A204.1 (cell line): ENCODE measurements at regions not wholly inside any gene's neighbourhood (a gene's known extent, or its start where the extent isn't known, plus 50 kb on each side); places are given as distances from the start of the nearest gene placed in this dataset.
"Not testable (repeated sequence)": the region's sequence is repeated elsewhere in the genome, so short reads cannot be mapped to it uniquely, and the experiment has no call there.

Experiments
- FAIRE-seq: peaks from 2 replicates; lab custom pipeline; 2012; peaks lifted over from hg19 to GRCh38; lab: Jason Lieb, UNC

DNA sequence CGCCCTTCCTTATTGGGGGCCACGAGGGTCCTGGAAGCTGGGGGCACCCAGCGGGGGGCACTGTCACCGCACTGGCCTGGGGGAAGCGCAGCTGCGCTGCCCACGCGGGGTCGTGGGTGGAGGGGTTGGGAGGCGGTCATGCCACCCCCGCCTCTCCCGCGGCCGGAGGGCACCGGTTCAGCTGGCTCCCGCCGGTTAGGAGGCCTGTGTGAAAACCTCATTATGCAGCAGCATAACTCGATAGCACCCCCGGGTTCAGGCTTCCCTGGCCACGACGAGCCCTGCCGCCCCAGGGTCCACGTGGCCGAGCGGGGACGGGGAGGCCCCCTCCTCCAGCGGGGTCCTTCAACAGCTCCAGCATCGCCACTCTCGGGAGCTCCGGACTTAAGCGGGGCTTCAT lies 91.2 kb upstream of the ERCC6L2 start:
- FAIRE-seq, result no peak

DNA sequence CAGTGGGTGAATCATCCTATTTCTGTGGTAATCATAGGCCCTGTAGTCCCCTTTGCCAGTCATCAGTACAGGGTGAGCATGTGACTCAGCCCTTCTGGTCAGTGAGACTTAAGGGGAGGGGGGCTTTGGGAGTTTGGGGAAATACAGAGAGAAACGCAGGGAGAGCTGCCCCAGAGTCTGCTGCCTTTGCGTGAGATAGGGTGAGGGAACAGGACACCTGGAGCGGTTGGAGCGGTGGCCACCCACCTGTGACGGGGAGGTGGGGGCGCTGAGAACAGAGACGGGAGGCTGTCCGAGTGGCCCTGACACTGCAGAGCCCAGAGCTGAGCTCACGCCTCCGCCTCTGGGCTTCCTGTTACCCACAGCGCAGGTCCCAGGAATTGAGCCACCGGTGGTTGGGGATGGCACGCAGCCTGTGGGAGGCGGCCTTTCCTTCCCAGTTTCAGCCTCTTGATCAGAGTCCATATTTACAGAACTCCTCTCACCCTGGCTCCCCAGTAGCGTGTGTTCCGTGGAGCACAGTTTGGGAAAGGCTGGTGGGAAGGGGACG lies 92.0 kb upstream of the ERCC6L2 start:
- FAIRE-seq, result no peak

DNA sequence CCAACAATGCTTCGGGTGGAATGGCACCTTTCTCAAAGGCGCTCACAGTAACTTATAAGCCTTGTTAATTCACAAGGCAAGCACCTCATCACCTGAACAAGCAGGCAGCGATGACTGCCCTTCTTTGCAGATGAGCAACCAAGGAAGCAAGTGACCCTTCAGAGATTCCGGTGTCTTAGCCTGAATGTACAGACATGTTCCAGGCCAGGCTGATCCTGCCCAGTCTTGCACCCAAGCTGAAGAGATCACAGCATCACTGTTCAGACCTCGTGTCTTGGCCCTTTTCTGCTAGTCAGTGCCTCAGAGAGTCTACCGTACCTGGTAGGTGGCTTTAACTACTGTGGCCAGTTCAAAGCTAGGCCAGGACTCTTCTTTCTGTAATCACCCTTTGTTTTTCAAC lies 94.7 kb upstream of the ERCC6L2 start:
- FAIRE-seq, result no peak

DNA sequence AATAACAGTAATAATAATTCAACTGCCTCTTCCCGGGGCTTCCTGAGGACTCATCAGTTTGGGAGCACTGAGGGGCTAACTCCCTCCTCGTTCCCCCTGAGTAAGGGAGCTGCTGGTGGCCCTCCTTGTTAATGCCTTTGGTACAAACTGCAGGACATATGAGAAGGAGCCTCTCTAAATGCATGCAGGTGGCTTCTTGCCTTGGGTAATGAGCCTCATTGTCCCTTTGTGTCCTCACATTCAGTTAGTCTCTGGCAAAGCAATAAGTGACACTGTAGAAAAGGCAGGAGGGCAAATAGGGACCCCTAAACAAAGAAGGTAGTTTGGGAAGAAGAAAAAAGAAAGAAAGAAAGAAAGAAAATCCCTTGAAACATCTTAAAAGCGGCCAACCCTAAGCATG lies 95.4 kb upstream of the ERCC6L2 start:
- FAIRE-seq, result no peak

DNA sequence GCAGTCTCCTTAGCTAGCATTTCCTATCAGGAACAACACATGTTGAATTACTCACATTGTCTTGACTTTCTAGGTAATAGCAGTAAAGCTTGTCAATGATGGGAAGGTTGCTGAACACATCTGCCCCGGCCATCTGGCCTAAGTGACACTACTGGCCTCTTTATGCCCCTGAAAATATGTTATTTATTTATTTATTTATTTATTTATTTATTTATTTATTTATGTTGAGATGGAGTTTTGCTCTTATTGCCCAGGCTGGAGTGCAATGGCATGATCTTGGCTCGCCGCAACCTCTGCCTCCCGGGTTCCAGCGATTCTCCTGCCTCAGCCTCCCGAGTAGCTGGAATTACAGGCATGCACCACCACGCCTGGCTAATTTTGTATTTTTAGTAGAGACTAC lies 95.9 kb upstream of the ERCC6L2 start:
- FAIRE-seq, result not testable (repeated sequence)

DNA sequence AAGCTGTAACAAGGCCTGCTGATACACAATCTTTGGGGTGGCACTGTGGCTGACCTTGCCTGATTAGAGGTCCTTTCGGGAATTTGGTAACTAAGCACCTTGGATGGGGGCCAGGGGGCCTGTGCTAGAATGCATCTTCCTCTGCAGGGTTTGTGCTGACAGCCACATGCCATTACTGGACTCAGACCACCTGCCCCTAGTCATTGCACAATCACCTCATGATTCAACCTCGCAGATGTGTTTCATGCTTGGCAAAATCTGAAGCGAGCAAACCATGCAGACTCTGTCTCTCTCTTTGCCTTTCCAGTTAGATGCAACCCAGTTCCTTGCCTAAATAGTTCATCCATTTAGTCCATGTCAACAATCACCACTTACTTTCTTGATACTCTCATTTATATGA lies 96.5 kb upstream of the ERCC6L2 start:
- no peak for FAIRE-seq

DNA sequence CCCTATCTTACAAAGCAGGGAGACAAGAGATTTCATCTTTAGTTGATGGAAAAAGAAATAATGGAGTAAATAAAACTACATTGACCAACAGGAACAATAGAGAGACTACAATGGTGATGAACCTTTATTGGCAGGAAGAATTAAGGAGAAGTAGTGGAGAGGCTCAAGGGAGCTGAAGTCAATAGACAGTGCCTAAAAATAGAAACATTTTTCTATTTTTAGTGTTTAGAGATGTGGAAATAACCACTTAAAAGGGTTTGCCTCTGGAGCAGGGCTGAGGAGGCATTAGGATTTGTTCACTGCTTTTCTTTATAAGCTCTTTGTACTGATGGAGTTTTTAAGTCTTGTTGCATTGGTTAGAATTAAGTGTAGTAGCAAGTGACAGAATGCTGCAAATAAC lies 98.4 kb upstream of the ERCC6L2 start:
- FAIRE-seq, result no peak

DNA sequence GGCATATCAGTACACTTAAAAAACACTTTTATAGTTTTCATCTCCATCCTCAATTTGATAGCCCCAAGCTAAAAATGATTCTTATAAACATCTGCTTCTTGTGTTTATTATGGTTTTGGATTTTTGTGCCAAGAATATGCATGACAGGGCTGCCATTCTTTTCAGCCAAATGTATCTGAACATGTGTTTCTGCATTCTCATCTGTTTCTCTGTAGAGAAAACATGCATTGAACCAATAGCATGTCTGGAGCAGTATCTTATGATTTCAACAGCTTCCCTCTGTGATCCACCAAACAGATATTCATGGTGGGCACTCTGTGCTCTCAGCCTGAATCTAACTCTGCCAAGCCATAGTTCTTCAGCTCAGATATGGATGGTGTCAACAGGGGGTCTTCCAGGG lies 99.3 kb upstream of the ERCC6L2 start:
- no peak for FAIRE-seq

DNA sequence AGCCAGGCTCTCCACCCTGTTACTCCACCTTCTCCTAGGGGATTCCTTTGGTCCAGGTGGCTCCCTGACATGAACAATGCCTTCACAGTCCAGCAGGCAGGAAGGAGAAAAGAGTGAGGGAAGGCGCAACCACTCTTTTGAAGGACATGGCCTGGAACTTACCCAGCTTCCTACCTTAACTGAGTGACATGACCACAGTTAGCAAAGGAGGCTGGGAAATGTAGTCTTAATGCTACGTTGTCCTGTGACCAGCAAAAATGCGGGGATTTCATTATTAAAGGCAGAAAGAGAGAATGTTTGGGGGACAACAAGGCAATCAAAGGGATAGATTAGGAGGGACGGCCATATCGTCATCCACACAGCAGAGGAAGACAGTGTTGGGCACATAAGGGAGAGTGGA lies 100.3 kb upstream of the ERCC6L2 start:
- no peak for FAIRE-seq

DNA sequence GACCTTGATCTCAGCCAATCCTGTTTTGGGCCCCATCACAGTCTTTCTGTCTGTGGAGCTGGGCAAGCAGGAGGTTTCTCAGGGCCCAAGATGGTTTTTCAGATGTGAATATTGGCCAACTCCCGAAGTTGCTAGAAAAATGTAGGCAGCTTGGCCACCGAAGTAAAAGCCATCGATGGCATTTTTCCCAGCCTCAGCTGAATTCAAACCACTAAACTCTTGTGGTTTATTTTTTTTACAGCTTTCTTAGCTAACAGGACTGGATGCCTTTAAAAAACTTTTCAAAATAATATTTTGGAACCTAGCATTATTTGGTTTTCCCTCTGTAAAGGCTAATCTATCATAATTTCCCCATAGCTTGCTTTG lies 102.5 kb upstream of the ERCC6L2 start:
- no peak for FAIRE-seq

DNA sequence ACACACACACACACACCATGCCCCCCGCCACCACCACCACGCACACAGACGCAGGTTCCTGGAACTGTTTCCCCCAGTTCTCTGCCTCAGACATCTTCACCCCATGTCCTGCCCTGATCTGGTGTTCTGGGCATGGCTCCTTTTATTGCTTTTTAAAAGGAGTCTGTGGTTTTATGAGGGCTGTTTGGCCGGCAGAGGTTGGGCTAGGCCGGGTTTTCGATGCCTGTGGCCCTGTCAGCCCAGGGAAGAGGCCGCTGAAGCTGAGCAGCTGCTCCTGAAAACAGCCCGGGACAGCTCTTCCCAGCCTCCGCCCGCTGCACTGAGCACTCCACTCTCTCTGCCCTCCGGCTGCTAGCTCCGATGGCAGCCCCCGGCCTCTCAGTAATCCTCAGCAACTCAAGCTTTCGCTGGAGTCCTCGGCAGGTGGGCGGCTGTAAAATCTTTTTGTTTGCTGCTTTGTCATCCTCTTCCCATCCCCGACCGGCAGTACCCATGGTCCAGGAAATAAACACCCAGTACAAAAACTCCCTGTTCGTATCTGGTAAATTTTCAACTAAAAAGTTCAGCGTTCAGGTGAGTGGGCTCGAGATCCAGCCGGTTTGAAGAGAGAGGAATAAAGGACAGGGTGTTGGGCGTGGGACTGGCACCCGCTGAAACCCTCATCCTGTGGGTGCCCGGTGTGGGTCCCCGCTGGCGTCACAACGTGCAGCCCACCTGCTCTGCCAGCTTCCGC lies 103.0 kb upstream of the ERCC6L2 start:
- no peak for FAIRE-seq

DNA sequence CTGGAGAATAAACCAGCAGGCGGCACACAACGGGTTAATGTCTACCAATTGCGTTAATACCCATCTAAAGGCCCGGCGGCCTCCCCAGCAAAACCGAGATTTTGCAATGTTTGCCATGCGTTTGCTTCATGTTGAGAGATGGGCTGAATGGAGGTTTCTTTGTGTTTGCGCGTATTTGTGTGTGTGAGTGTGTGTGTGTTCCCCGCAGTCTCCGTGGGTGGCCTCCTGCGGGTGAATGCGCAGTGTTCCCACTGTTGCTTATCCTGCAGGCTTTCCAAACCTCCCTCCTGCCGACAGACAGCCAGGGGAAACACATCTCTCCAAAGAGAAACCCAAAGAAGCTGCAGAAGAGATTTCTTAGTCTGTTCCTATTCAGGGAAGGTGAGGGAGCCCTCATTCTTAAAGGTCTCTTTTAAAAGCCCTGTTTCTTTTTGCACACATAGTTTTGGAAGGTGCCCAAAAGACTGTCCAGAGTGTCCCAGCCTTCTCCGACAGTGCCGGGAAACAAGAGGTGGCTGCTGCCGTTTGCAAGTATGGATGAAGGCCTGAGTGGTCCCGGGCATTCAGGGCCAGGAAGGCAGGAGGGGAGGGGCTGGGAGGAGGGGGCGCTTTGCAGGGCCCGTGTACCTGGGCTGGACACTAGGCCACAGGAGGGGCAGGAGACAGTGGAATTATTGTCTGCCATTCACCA lies 103.8 kb upstream of the ERCC6L2 start:
- FAIRE-seq, result no peak

DNA sequence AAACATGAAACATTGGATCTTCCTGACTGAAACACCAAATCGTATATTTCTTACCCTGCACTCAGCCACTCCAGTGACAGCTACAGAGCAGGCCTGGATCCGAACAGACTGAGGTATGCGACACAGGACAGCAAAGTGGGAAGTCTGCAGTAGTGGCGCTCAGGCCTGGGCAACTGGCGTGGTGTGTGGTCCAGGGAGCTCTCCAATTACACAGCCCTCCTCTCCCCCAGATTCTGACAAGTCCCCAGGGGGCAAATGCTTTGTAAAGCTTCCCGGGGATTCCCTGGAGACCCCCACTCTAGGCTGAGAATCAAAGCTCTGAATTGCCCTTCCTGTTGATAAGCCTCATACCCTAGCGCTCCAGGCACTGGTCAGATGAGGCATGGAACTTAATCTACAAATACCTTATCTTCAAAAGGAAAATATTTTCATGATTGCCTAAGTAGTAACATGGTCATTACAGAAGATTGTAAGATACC lies 104.8 kb upstream of the ERCC6L2 start:
- FAIRE-seq, result no peak

DNA sequence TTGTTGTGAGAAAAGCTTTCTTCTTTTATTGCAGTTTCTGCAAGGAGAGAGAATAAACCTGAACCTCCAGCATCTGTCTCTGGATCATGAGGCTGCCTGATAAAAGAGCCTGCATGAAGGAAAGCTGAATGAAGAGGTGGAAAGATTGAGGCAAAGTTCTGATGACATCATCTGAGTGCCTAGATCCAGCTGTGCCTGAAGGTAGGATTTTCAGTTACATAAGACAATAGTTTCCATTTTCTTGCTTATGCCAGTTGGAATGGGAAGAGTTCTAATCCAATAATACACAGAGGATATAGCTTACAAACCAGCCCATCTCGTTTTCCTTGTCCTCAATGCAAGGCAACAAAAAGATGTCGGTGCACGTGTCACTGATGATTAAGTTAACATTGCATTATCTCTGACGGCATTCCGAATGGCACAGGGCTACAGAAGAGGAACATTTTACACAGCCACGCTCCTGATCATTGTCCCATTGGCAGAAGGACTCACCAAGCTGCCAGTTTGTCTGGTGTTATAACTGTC lies 105.5 kb upstream of the ERCC6L2 start:
- FAIRE-seq, result no peak

DNA sequence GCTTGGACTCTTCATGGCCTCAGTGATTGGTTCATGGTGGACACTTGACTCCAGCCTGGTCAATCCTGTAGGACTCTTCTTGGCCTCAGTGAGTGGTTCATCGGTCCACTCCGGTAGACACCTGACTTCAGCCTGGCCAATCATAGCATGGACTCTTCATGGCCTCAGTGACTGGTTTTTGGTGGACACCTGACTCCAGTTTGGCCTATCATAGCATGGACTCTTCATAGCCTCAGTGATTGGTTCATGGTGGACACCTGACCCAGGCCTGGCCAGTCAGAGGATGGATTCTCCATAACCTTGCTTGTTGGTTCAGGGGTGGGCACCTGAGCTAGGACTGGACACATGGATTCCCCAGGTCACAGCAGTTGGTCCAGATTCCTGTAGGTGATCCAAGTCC lies 106.0 kb upstream of the ERCC6L2 start:
- FAIRE-seq, result no peak

DNA sequence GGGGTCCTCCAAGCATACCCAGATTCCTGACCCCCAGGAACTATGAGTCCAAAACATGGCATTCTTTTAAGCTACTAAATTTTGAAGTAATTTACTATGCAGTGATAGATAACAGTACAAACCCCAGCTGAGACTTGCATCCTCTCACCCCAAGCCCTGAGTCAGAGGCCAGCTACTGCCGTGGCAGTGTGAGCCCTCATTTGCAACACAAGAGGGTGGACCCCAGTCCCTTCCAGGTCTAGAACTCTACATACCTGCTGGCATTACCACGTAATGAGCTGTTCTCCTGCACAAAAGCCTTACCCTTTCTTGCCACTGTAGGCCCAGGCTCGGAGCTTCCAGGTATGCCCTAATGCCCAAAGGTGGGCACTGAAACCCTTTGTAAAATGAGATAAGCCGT lies 108.6 kb upstream of the ERCC6L2 start:
- no peak for FAIRE-seq

DNA sequence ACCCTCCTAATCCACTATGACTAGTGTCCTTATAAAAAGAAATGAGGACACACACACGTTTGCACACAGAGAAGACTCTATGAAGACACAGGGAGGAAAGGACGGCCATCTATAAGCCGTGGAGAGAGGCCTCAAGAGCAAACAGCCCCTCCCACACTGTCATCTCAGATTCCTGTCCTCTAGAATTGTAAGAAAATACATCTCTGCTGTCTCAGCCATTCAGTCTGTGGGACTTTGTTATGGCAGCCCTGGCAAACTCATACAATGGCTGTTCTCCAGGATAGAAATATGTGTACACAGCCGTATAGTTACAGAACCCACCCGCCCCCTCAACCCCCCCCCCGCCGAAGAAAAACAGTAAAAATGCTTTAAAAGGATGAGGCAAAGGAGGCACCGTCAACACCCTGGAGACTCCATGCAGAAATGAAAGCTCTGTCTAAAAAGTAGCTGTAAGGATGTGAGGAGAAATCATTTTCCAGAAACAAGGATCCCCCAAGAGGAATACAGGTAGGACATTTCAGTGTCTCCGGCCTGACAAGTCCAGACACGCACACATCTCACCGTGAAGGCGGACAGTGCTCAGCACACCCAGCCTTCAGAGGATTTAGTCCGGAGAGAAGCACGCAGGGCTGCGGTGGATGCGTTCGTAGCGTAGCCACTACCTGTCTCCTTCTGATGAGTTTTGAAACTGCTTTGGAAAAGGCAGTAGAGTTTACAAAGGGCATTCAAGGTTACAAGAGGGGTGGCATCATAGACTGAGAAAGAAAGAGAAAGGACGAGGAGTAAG lies 110.8 kb upstream of the ERCC6L2 start:
- FAIRE-seq, result no peak

DNA sequence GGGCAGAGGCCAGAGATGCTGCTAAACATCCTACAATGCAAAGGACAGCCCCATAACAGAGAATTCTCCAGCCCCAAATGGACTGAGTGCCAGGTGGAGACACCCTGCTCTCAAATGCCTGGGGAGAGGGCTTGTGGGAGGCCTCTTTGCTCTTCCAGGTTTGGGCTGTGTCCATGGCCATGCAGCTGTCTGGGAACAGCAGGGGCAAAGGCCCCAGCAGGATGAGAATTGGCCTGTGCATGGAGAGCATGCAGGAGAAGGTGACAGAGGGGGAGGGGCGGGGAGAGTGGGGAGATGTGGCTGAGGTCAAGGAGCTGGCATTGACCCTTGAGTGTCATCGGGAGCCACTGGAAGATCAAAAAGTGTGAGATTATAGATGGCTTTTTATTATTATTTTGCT lies 111.5 kb upstream of the ERCC6L2 start:
- no peak for FAIRE-seq

DNA sequence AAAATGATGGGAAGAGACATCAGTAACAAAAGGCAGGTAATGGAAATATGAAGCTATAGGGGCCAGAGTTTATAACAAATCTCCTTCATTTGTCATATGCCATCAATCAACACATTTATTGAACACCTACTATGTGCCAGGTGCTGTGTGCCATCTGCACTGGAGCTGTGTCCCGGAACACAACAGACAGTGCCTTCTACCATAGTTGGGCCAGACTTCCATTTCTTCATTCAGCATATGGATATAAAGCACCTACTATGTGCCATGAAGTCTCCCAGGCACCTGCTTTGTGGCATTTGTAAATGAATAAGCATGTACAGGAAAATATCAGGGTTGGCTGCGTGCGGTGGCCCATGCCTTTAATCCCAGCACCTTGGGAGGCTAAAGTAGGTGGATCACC lies 112.5 kb upstream of the ERCC6L2 start:
- FAIRE-seq, result no peak

DNA sequence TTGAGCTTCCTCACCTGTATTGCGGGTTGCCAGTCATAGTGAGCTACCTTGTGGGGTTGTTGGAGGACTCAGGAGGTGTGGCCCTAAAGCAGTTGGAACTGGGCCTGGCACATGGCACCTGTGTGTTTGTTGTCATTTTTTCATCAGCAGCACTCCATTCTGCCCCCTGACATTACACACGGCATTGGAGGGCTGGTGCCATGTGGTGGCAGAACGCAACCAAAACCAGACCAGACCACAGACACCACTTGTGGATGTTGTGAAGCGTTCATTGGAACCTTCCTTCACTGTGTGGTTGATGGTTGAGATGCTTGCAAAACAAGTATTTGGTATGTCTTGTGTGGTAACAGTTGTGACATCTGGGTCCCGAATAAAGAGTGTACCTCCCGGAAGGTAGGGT lies 113.2 kb upstream of the ERCC6L2 start:
- no peak for FAIRE-seq

DNA sequence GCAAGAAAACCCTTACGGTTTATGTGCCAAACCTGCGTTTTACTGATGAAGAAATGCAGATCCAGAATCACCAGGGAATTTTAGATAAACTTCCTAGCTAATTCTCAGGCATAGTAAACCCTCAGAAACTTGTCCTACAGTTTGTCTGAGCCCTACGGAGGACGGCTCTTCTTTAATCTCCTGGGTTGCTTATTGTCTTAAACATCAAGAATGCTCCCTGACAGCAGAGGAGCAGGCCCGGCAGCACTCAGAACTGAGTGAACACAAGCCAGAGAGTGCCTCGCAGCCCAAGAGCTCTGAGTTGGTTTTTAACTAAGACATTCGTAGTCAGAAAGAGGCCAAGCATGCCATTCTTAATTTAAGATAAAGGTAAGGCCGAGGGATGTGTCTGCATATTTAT lies 114.7 kb upstream of the ERCC6L2 start:
- FAIRE-seq, result no peak

DNA sequence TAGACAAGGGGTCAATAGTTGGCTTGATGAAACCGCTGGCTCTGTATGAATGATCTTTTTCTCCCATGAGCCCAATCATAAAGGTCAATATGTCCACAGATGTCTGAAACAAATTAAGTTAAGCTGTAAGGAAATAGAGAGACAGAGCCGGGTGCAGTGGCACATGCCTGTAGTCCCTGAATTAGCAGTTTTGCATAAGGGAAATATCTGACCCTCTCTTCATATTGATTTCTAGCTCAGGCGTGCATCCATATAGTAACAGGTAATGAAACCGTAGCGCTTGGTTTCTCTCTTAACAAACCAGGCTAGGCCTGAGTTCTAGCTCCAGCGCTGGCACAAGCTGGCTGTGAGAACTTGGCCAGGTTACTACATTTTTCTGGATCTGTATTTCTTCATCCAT lies 118.1 kb upstream of the ERCC6L2 start:
- no peak for FAIRE-seq

DNA sequence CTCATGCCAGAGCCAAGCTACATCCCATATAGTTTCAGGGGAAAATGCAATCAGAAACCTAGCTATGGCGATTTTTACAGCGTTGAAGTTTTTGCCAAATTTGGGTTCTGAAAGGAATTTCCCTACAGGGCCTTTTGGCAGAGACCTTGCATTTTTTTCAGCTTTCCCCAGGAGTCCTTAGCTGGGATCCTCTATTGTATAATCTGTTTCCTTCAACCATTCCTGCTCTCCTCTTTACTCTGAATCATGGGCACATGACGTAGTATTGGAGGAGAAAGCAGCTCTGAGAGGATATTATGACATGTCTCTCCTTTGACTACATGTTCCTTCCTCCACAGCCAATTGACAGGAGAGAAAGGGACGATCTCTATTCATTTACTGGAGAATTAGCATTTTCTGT lies 118.5 kb upstream of the ERCC6L2 start:
- FAIRE-seq, result no peak
